ENCODE measurements at regions not wholly inside any gene's neighbourhood (a gene's known extent, or its start where the extent isn't known, plus 50 kb on each side); places are given as distances from the start of the nearest gene placed in this dataset.
"Not testable (repeated sequence)": the region's sequence is repeated elsewhere in the genome, so short reads cannot be mapped to it uniquely, and the experiment has no call there.

- BruUV-seq (replicated peaks); DNase-seq (ENCODE audit: low read depth, low spot score); H3K4me1 ChIP-seq (ENCODE audit: control insufficient read depth, insufficient read depth, low read length); H3K36me3 ChIP-seq (ENCODE audit: control insufficient read depth, insufficient read depth, low read length); H3K27me3 ChIP-seq (ENCODE audit: control insufficient read depth, insufficient read depth, low read length); in situ Hi-C loops (cut with HindIII; ENCODE audit: low pct_unique_long_range_greater_than_20kb, low sequenced_read_pairs); intact Hi-C loops (cut with micrococcal nuclease; ENCODE audit: unreplicated experiment); ATAC-seq; H3K4me3 ChIP-seq (ENCODE audit: low read depth in 2 of 2, low read length in 2 of 2); H3K9me3 ChIP-seq (ENCODE audit: control insufficient read depth, insufficient read depth, low read depth, low read length); CTCF ChIA-PET; H3K27ac ChIP-seq (ENCODE audit: low read length); POLR2A ChIA-PET: not testable (repeated sequence)
These were observed 916.0 kb downstream of the BRD1 start for GRCh38 chr22:48911647-48912046.

GRCh38 chr22:48911067-48911466 lies 916.6 kb downstream of the BRD1 start:
- H3K36me3 ChIP-seq (ENCODE audit: control insufficient read depth, insufficient read depth, low read length); DNase-seq (ENCODE audit: low read depth, low spot score); in situ Hi-C loops (cut with HindIII; ENCODE audit: low pct_unique_long_range_greater_than_20kb, low sequenced_read_pairs); intact Hi-C loops (cut with micrococcal nuclease; ENCODE audit: unreplicated experiment); H3K9me3 ChIP-seq (ENCODE audit: control insufficient read depth, insufficient read depth, low read depth, low read length); H3K4me1 ChIP-seq (ENCODE audit: control insufficient read depth, insufficient read depth, low read length); BruUV-seq (replicated peaks); H3K27me3 ChIP-seq (ENCODE audit: control insufficient read depth, insufficient read depth, low read length); CTCF ChIA-PET; ATAC-seq; H3K27ac ChIP-seq (ENCODE audit: low read length); H3K4me3 ChIP-seq (ENCODE audit: low read depth in 2 of 2, low read length in 2 of 2); POLR2A ChIA-PET: not testable (repeated sequence)

GRCh38 chr22:48908547-48908946 lies 919.1 kb downstream of the BRD1 start:
- intact Hi-C loops (cut with micrococcal nuclease; ENCODE audit: unreplicated experiment) (no loop called here), in situ Hi-C loops (cut with HindIII; ENCODE audit: low pct_unique_long_range_greater_than_20kb, low sequenced_read_pairs) (no loop called here)
- CTCF ChIA-PET, result no interaction called here

More at GRCh38 chr22:48908547-48908946, 919.1 kb downstream of the BRD1 start:
- TF ChIP-seq POLR2AphosphoS5 (IDR thresholded peaks at IDR 0.05; ENCODE audit: low read depth, low read length), result no peak
- TF ChIP-seq SIN3A (IDR thresholded peaks at IDR 0.05; ENCODE audit: borderline replicate concordance, insufficient read depth, low read depth, low read length), result no peak
- TF ChIP-seq REST (IDR thresholded peaks at IDR 0.05; ENCODE audit: insufficient read depth in 1 of 2, low read depth in 2 of 2, low read length in 1 of 2), result no peak
- TF ChIP-seq CTCF (IDR thresholded peaks at IDR 0.05), result no peak
- no peak for TF ChIP-seq TCF7L2 (IDR thresholded peaks at IDR 0.05; ENCODE audit: low read depth, low read length)
- Histone ChIP-seq H3K27me3 (ENCODE audit: control insufficient read depth, insufficient read depth, low read length) (peaks cover 6% of the 10 kb centered on the region; the same call in 1 of the 2 replicates), H3K36me3 (ENCODE audit: control insufficient read depth, insufficient read depth, low read length) (no peaks in the 10 kb centered on the region), H3K4me3 (ENCODE audit: low read depth in 2 of 2, low read length in 2 of 2) (no peak overlapping the region), H3K4me1 (ENCODE audit: control insufficient read depth, insufficient read depth, low read length) (no peaks in the 10 kb centered on the region), H3K27ac (ENCODE audit: low read length) (no peak overlapping the region), H3K9me3 (ENCODE audit: control insufficient read depth, insufficient read depth, low read depth, low read length) (no peaks in the 10 kb centered on the region)
- no peak for DNase-seq (ENCODE audit: low read depth, low spot score)
- BruUV-seq (replicated peaks), result no TSS peak
- no peak for ATAC-seq
- POLR2A ChIA-PET, result no interaction called here

Data from Panc1 (cell line).